AG04449 (cell line): ENCODE measurements at regions not wholly inside any gene's neighbourhood (a gene's known extent, or its start where the extent isn't known, plus 50 kb on each side); places are given as distances from the start of the nearest gene placed in this dataset.

Source experiments
- CTCF ChIA-PET: fragments of 350-600 bp; formaldehyde crosslinking; extraction: SDS; loops from one replicate; lab custom pipeline; 2021; ENCODE audit warnings: antibody characterized with exemption; lab: Yijun Ruan, JAX
- POLR2A ChIA-PET: fragments of 400-600, 350-600 bp; formaldehyde crosslinking; extraction: SDS; loops from one replicate; lab custom pipeline; 2020; ENCODE audit warnings: antibody characterized with exemption, inconsistent platforms; lab: Yijun Ruan, JAX
- DNase-seq: peaks from one replicate; pipeline ENCODE4 v3.0.0-alpha.2; 2010; ENCODE audit warnings: low read depth, low spot score
- H3K4me3 ChIP-seq: 2 replicates; pipeline ENCODE4 v1.5.1; 2011; ENCODE audit warnings: low read depth, mild to moderate bottlenecking, control low read depth, low read length
- CTCF ChIP-seq: IDR thresholded peaks from one replicate; pipeline ENCODE4 v1.5.1; 2011; ENCODE audit warnings: mild to moderate bottlenecking, moderate library complexity, low read length, control low read depth, inconsistent platforms; ENCODE audit not compliant: insufficient read depth; ENCODE audit errors: missing control alignments

GRCh38 chr5:67490543-67491321 lies 294.1 kb upstream of the CD180 start:
- ChIA-PET POLR2A (no interaction called here), CTCF (no interaction called here)

GRCh38 chr5:67488885-67489284 lies 292.3 kb upstream of the CD180 start:
- ChIA-PET POLR2A (no interaction called here), CTCF (no interaction called here)
- H3K4me3 ChIP-seq = no peak overlapping the region
- no peak for TF ChIP-seq CTCF
- DNase-seq = no peak

More at GRCh38 chr5:67490543-67491321, 294.1 kb upstream of the CD180 start:
- H3K4me3 ChIP-seq = no peak overlapping the region
- no peak for TF ChIP-seq CTCF
- no peak for DNase-seq

- no peak for TF ChIP-seq CTCF
- H3K4me3 ChIP-seq = no peak overlapping the region
- POLR2A ChIA-PET = no interaction called here
- no peak for DNase-seq
- CTCF ChIA-PET = no interaction called here
These were observed 291.3 kb upstream of the CD180 start for GRCh38 chr5:67487862-67488261.

GRCh38 chr5:67483453-67484030 lies 286.9 kb upstream of the CD180 start:
- POLR2A ChIA-PET = no interaction called here
- no peak overlapping the region for H3K4me3 ChIP-seq
- no peak for DNase-seq
- CTCF ChIA-PET = no interaction called here
- no peak for TF ChIP-seq CTCF

GRCh38 chr5:67481362-67481761 lies 284.8 kb upstream of the CD180 start:
- ChIA-PET POLR2A (no interaction called here), CTCF (no interaction called here)
- DNase-seq = no peak
- H3K4me3 ChIP-seq = no peak overlapping the region
- no peak for TF ChIP-seq CTCF

GRCh38 chr5:67478337-67478736 lies 281.7 kb upstream of the CD180 start:
- no peak for DNase-seq
- ChIA-PET CTCF (no interaction called here), POLR2A (no interaction called here)
- TF ChIP-seq CTCF = no peak
- no peak overlapping the region for H3K4me3 ChIP-seq
